HUES48 (cell line): ENCODE measurements at regions not wholly inside any gene's neighbourhood (a gene's known extent, or its start where the extent isn't known, plus 50 kb on each side); places are given as distances from the start of the nearest gene placed in this dataset.

Source experiments
- H3K27ac ChIP-seq: one replicate; pipeline ENCODE4 v1.7.0; 2013; ENCODE audit warnings: low read depth, low read length, inconsistent platforms
- H3K27me3 ChIP-seq: 2 replicates; pipeline ENCODE4 v1.6.1; 2013; ENCODE audit warnings: mild to moderate bottlenecking, low read length; ENCODE audit not compliant: control insufficient read depth, insufficient read depth
- H3K36me3 ChIP-seq: 2 replicates; pipeline ENCODE4 v1.6.1; 2013; ENCODE audit warnings: low read length; ENCODE audit not compliant: control insufficient read depth, insufficient read depth
- H3K4me1 ChIP-seq: 2 replicates; pipeline ENCODE4 v1.6.1; 2013; ENCODE audit warnings: mild to moderate bottlenecking, low read length; ENCODE audit not compliant: control insufficient read depth, insufficient read depth
- H3K4me3 ChIP-seq: 2 replicates; pipeline ENCODE4 v1.5.1; 2013; ENCODE audit warnings: mild to moderate bottlenecking, low read depth, low read length
- H3K9ac ChIP-seq: 2 replicates; pipeline ENCODE4 v1.6.1; 2013; ENCODE audit warnings: mild to moderate bottlenecking, low read depth, low read length, moderate library complexity
- H3K9me3 ChIP-seq: 2 replicates; pipeline ENCODE4 v1.6.1; 2013; ENCODE audit warnings: low read length; ENCODE audit not compliant: control insufficient read depth, insufficient read depth

- Histone ChIP-seq H3K9ac (no peak overlapping the region), H3K9me3 (no peaks in the 10 kb centered on the region), H3K27ac (no peak overlapping the region), H3K4me3 (no peak overlapping the region), H3K27me3 (no peaks in the 10 kb centered on the region), H3K36me3 (no peaks in the 10 kb centered on the region), H3K4me1 (peaks cover 20% of the 10 kb centered on the region)
These were observed 80.0 kb upstream of the SLC34A2 start for GRCh38 chr4:25575611-25576010.

- H3K9me3 ChIP-seq: no peaks in the 10 kb centered on the region
- H3K4me1 ChIP-seq: peaks cover 27% of the 10 kb centered on the region
- H3K36me3 ChIP-seq: no peaks in the 10 kb centered on the region
- H3K27ac ChIP-seq: peak overlapping the region; percentile 79
- no peaks in the 10 kb centered on the region for H3K27me3 ChIP-seq
- H3K9ac ChIP-seq: no peak overlapping the region
- 0 out of 2 replicates have a peak overlapping the region, but pooled peaks have one; percentile 2 for H3K4me3 ChIP-seq
These were observed 77.2 kb upstream of the SLC34A2 start for GRCh38 chr4:25578432-25578831.

DNA sequence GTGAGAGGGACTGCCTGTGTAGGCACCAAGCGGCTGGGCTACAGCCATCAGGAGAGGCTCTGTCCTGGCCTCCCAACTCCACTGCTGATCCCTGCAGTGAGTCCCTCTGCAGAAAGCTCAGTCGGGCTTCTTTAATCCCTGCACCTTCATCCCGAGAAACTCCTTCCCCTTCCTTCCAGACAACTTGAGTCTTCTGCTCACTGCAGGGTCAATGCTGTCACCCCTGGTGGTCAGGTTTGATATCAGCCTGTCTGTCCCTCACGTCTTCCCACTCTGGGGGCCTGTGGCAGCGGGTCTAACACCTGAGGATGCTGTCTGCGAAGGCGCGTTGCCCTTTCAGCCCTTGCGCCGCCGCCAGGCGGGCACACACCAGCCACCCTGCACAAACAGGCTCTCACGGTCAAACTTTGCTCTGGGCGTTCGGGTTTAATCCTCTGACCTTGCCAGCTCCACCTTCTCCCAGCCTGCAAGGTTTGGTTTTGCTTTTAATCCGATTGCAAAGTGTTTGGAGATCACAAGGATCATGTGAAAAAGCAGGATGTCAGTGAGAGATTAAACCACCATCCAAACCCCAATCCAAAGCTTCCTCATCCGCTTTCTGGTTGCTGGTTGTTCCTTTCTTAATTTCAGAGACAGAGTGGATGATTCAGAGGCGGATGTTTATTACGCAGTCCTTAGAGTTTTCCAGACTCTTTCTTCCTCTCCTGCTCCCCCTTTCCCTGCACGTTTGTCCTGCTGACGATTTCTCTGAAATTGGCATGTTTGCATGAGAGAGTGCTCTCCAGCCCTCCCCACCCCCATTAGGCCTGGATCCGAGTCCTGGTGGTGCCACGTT, 74.8 kb upstream of the SLC34A2 start:
- Histone ChIP-seq H3K4me1 (peaks cover 31% of the 10 kb centered on the region), H3K9ac (no peak overlapping the region), H3K36me3 (no peaks in the 10 kb centered on the region), H3K9me3 (no peaks in the 10 kb centered on the region), H3K27me3 (no peaks in the 10 kb centered on the region), H3K27ac (no peak overlapping the region), H3K4me3 (no peak overlapping the region)

DNA sequence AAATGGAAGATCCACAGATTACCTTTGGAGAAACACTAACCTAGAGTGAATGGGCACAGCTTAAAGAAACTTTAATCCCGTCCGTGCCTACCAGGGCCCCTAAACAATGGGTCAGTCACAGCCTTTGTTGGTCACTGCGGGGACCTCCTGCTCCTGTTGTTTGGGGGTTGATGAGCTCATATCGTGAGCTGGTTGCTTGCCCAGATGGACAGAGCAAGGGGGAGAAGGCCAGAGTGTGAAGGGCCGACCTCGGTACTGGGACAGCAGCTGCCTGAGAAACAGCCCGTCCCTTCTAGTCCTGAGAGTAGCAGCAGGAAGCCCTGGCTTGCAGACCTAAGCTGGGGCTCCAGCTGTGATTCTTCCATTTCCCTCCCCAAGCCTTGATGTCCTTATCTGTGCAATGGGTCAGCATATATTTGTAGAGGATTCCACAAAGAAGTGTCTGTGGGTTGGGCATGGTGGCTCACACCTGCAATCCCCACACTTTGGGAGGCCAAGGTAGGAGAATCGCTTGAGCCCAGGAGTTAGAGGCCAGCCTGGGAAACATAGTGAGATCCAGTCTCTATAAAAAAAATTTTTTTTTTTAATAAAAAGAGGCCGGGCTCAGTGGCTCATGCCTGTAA, 69.6 kb upstream of the SLC34A2 start:
- H3K27me3 ChIP-seq: no peaks in the 10 kb centered on the region
- no peak overlapping the region for H3K9ac ChIP-seq
- peak overlapping the region; percentile 75 for H3K27ac ChIP-seq

DNA sequence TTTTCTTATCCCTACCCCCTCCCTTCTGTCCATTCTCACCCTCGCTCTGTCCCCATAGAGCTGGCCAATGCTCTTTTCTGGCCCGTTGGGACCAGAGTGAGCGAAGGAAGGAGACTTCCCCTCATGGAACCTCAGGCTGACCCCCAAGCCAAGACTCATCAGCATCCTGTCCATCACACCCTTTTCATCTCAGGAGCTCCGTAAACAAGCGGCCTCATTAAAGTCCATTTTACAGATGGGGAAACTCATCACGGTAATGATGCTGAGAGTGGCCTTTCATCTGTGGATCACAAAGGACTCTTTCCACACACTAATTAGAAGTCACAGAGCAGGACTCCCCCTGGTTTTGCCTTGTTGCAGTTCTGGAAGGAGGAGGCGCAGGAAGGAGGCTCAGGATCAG, 67.4 kb upstream of the SLC34A2 start:
- H3K27ac ChIP-seq: no peak overlapping the region

More for the DNA sequence above, 69.6 kb upstream of the SLC34A2 start:
- no peak overlapping the region for H3K4me3 ChIP-seq
- H3K4me1 ChIP-seq: peaks cover 26% of the 10 kb centered on the region
- no peaks in the 10 kb centered on the region for H3K36me3 ChIP-seq
- H3K9me3 ChIP-seq: no peaks in the 10 kb centered on the region

GRCh38 chr4:25590171-25590570, 65.5 kb upstream of the SLC34A2 start:
- Histone ChIP-seq H3K9ac (no peak overlapping the region), H3K9me3 (0 out of 2 replicates have a peak, but pooled peaks cover 2% of the 10 kb centered on the region), H3K4me3 (no peak overlapping the region), H3K27ac (peak overlapping the region; percentile 61), H3K4me1 (peaks cover 23% of the 10 kb centered on the region), H3K27me3 (no peaks in the 10 kb centered on the region), H3K36me3 (no peaks in the 10 kb centered on the region)

More for the DNA sequence above, 67.4 kb upstream of the SLC34A2 start:
- no peak overlapping the region for H3K4me3 ChIP-seq
- H3K4me1 ChIP-seq: peaks cover 23% of the 10 kb centered on the region
- no peaks in the 10 kb centered on the region for H3K36me3 ChIP-seq
- no peaks in the 10 kb centered on the region for H3K9me3 ChIP-seq
- H3K27me3 ChIP-seq: no peaks in the 10 kb centered on the region
- H3K9ac ChIP-seq: no peak overlapping the region

- Histone ChIP-seq H3K9ac (no peak overlapping the region), H3K9me3 (peaks cover 15% of the 10 kb centered on the region), H3K4me1 (peaks cover 11% of the 10 kb centered on the region), H3K36me3 (no peaks in the 10 kb centered on the region), H3K27ac (no peak overlapping the region), H3K27me3 (no peaks in the 10 kb centered on the region), H3K4me3 (no peak overlapping the region)
These were observed 62.9 kb upstream of the SLC34A2 start for GRCh38 chr4:25592736-25593135.
